ENCODE measurements at regions not wholly inside any gene's neighbourhood (a gene's known extent, or its start where the extent isn't known, plus 50 kb on each side); places are given as distances from the start of the nearest gene placed in this dataset.

- DNase-seq = no peak
- WGBS, 2 donors = 49 to 75% methylated on average over 4 of the region's 4 CpGs
- H3K9me3 ChIP-seq = no peaks in the 10 kb centered on the region
- intact Hi-C loops (cut with DNase I) = no loop called here
- H3K4me1 ChIP-seq = no peaks in the 10 kb centered on the region
- TF ChIP-seq, protein P1, sequence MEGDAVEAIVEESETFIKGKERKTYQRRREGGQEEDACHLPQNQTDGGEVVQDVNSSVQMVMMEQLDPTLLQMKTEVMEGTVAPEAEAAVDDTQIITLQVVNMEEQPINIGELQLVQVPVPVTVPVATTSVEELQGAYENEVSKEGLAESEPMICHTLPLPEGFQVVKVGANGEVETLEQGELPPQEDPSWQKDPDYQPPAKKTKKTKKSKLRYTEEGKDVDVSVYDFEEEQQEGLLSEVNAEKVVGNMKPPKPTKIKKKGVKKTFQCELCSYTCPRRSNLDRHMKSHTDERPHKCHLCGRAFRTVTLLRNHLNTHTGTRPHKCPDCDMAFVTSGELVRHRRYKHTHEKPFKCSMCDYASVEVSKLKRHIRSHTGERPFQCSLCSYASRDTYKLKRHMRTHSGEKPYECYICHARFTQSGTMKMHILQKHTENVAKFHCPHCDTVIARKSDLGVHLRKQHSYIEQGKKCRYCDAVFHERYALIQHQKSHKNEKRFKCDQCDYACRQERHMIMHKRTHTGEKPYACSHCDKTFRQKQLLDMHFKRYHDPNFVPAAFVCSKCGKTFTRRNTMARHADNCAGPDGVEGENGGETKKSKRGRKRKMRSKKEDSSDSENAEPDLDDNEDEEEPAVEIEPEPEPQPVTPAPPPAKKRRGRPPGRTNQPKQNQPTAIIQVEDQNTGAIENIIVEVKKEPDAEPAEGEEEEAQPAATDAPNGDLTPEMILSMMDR (IDR thresholded peaks at IDR 0.05) = no peak
- TF ChIP-seq POLR2A (IDR thresholded peaks at IDR 0.05) = no peak
- no peak overlapping the region for H3K4me3 ChIP-seq
- no peaks in the 10 kb centered on the region for H3K27me3 ChIP-seq
- no peak overlapping the region for H3K27ac ChIP-seq
- H3K36me3 ChIP-seq = no peaks in the 10 kb centered on the region
These were observed 785.4 kb upstream of the API5 start for GRCh38 chr11:42526426-42526825.

- H3K4me3 ChIP-seq = no peak overlapping the region
- no peaks in the 10 kb centered on the region for H3K9me3 ChIP-seq
- no peaks in the 10 kb centered on the region for H3K36me3 ChIP-seq
- WGBS, 2 donors = 72 to 83% methylated on average over 2 of the region's 2 CpGs
- H3K27ac ChIP-seq = no peak overlapping the region
- H3K27me3 ChIP-seq = no peaks in the 10 kb centered on the region
- H3K4me1 ChIP-seq = no peaks in the 10 kb centered on the region
- TF ChIP-seq, protein P1 (IDR thresholded peaks at IDR 0.05) = no peak
- no peak for TF ChIP-seq POLR2A (IDR thresholded peaks at IDR 0.05)
- DNase-seq = no peak
- intact Hi-C loops (cut with DNase I) = no loop called here
These were observed 783.3 kb upstream of the API5 start for GRCh38 chr11:42528471-42528870.

DNA sequence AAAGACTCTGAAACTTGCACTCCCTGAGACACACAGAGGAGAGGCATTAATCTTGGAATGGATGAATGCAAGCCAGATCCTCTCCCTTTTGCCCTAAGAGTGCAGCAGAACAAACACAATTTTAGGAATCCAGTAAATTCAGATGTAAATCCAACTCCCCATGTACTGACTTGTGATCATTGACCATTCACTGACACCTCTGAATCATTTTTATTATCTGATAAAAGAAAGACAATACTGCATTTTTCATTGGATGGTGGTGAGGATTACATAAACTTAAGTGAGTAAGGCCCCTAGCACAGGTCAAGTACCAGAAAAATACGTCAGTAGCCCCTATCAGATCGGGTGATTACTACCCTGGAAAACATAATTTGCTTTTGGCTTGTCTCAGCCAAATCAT, 782.9 kb upstream of the API5 start:
- intact Hi-C loops (cut with DNase I) = no loop called here
- DNase-seq = no peak
- 27 to 39% methylated on average over 2 of the region's 2 CpGs for WGBS, 2 donors

GRCh38 chr11:42536611-42537360, 775.0 kb upstream of the API5 start:
- no peaks in the 10 kb centered on the region for H3K27me3 ChIP-seq
- 55 to 66% methylated on average over 4 to 5 of the region's 5 CpGs for WGBS, 2 donors

More for the DNA sequence above, 782.9 kb upstream of the API5 start:
- Histone ChIP-seq H3K4me1 (no peaks in the 10 kb centered on the region), H3K9me3 (no peaks in the 10 kb centered on the region), H3K27me3 (no peaks in the 10 kb centered on the region), H3K36me3 (no peaks in the 10 kb centered on the region), H3K27ac (no peak overlapping the region), H3K4me3 (no peak overlapping the region)
- TF ChIP-seq, protein P1 (IDR thresholded peaks at IDR 0.05) = no peak
- TF ChIP-seq POLR2A (IDR thresholded peaks at IDR 0.05) = no peak

GRCh38 chr11:42542336-42542735, 769.5 kb upstream of the API5 start:
- TF ChIP-seq, protein P1 (IDR thresholded peaks at IDR 0.05) = no peak
- no peak for TF ChIP-seq POLR2A (IDR thresholded peaks at IDR 0.05)
- no peak for DNase-seq
- 42 to 44% methylated on average over 1 of the region's 1 CpG for WGBS, 2 donors

More at GRCh38 chr11:42536611-42537360, 775.0 kb upstream of the API5 start:
- intact Hi-C loops (cut with DNase I) = no loop called here
- DNase-seq = no peak
- Histone ChIP-seq H3K4me1 (no peaks in the 10 kb centered on the region), H3K27ac (no peak overlapping the region), H3K4me3 (no peak overlapping the region), H3K9me3 (peaks cover 0 to 4% (median 0%) of the 10 kb centered on the region in 3 donors), H3K36me3 (no peaks in the 10 kb centered on the region)
- TF ChIP-seq POLR2A (IDR thresholded peaks at IDR 0.05) = no peak
- TF ChIP-seq, protein P1 (IDR thresholded peaks at IDR 0.05) = no peak

More at GRCh38 chr11:42542336-42542735, 769.5 kb upstream of the API5 start:
- Histone ChIP-seq H3K9me3 (peaks cover 0 to 4% (median 0%) of the 10 kb centered on the region in 3 donors), H3K27ac (no peak overlapping the region), H3K36me3 (no peaks in the 10 kb centered on the region), H3K4me1 (no peaks in the 10 kb centered on the region), H3K27me3 (no peaks in the 10 kb centered on the region), H3K4me3 (no peak overlapping the region)
- intact Hi-C loops (cut with DNase I) = no loop called here

All from esophagus squamous epithelium (tissue), 5 donors.